ENCODE measurements at regions not wholly inside any gene's neighbourhood (a gene's known extent, or its start where the extent isn't known, plus 50 kb on each side); places are given as distances from the start of the nearest gene placed in this dataset.

GRCh38 chr2:198545411-198545810 is 741.0 kb downstream of the PLCL1 start:
- Histone ChIP-seq H3K36me3 (replicated peaks; ENCODE audit: insufficient read depth, low read depth) (no peaks in the 10 kb centered on the region), H4K20me1 (ENCODE audit: insufficient read depth, poor library complexity, severe bottlenecking) (no peaks in the 10 kb centered on the region), H3K27me3 (no peaks in the 10 kb centered on the region), H3K9me2 (replicated peaks; ENCODE audit: insufficient read depth) (no peaks in the 10 kb centered on the region), H3K4me2 (no peak overlapping the region), H3K4me3 (no peak overlapping the region), H3K79me2 (no peaks in the 10 kb centered on the region), H2AFZ (no peak overlapping the region), H3K4me1 (ENCODE audit: insufficient read depth) (no peaks in the 10 kb centered on the region), H3K9me3 (ENCODE audit: low read depth) (no peaks in the 10 kb centered on the region), H3K27ac (no peak overlapping the region)
- WGBS (ENCODE audit: low lambda C conversion rate, missing lambda C conversion rate) = 58% methylated on average over 3 of the region's 3 CpGs
- no peak for TF ChIP-seq CTCF (IDR thresholded peaks at IDR 0.05; ENCODE audit: poor library complexity)
- no peak for TF ChIP-seq EZH2 (IDR thresholded peaks at IDR 0.05; ENCODE audit: borderline replicate concordance)
- no peak for TF ChIP-seq EZH2phosphoT487 (IDR thresholded peaks at IDR 0.05; ENCODE audit: low read depth, severe bottlenecking, unreplicated experiment)
- DNase-seq (ENCODE audit: low spot score) = no peak

- Histone ChIP-seq H3K9me2 (replicated peaks; ENCODE audit: insufficient read depth) (no peaks in the 10 kb centered on the region), H3K4me2 (no peak overlapping the region), H3K4me1 (ENCODE audit: insufficient read depth) (no peaks in the 10 kb centered on the region), H3K36me3 (replicated peaks; ENCODE audit: insufficient read depth, low read depth) (no peaks in the 10 kb centered on the region), H3K9me3 (ENCODE audit: low read depth) (no peaks in the 10 kb centered on the region), H4K20me1 (ENCODE audit: insufficient read depth, poor library complexity, severe bottlenecking) (no peaks in the 10 kb centered on the region), H3K79me2 (no peaks in the 10 kb centered on the region), H3K4me3 (no peak overlapping the region), H3K27ac (no peak overlapping the region), H2AFZ (no peak overlapping the region), H3K27me3 (no peaks in the 10 kb centered on the region)
- DNase-seq (ENCODE audit: low spot score) = no peak
- TF ChIP-seq CTCF (IDR thresholded peaks at IDR 0.05; ENCODE audit: poor library complexity) (no peak), EZH2 (IDR thresholded peaks at IDR 0.05; ENCODE audit: borderline replicate concordance) (no peak), EZH2phosphoT487 (IDR thresholded peaks at IDR 0.05; ENCODE audit: low read depth, severe bottlenecking, unreplicated experiment) (no peak)
- WGBS (ENCODE audit: low lambda C conversion rate, missing lambda C conversion rate) = 82% methylated on average over 1 of the region's 1 CpG
Observed at GRCh38 chr2:198544461-198544860, 740.1 kb downstream of the PLCL1 start.

- Histone ChIP-seq H3K27me3 (no peaks in the 10 kb centered on the region), H3K4me1 (ENCODE audit: insufficient read depth) (no peaks in the 10 kb centered on the region), H3K9me2 (replicated peaks; ENCODE audit: insufficient read depth) (no peaks in the 10 kb centered on the region), H3K36me3 (replicated peaks; ENCODE audit: insufficient read depth, low read depth) (no peaks in the 10 kb centered on the region), H3K27ac (no peak overlapping the region), H3K9me3 (ENCODE audit: low read depth) (no peaks in the 10 kb centered on the region), H3K79me2 (no peaks in the 10 kb centered on the region), H4K20me1 (ENCODE audit: insufficient read depth, poor library complexity, severe bottlenecking) (no peaks in the 10 kb centered on the region), H3K4me2 (no peak overlapping the region), H2AFZ (no peak overlapping the region), H3K4me3 (no peak overlapping the region)
- DNase-seq (ENCODE audit: low spot score) = no peak
- TF ChIP-seq EZH2phosphoT487 (IDR thresholded peaks at IDR 0.05; ENCODE audit: low read depth, severe bottlenecking, unreplicated experiment) (no peak), CTCF (IDR thresholded peaks at IDR 0.05; ENCODE audit: poor library complexity) (no peak), EZH2 (IDR thresholded peaks at IDR 0.05; ENCODE audit: borderline replicate concordance) (no peak)
- WGBS (ENCODE audit: low lambda C conversion rate, missing lambda C conversion rate) = over 99% methylated on average over 3 of the region's 3 CpGs
Observed at GRCh38 chr2:198534756-198535155, 730.4 kb downstream of the PLCL1 start.

Data from hepatocyte (in vitro differentiated cells).